ENCODE measurements at regions not wholly inside any gene's neighbourhood (a gene's known extent, or its start where the extent isn't known, plus 50 kb on each side); places are given as distances from the start of the nearest gene placed in this dataset.
"Not testable (repeated sequence)": the region's sequence is repeated elsewhere in the genome, so short reads cannot be mapped to it uniquely, and the experiment has no call there.

- TF ChIP-seq CTCF (conservative IDR thresholded peaks at IDR 0.05; ENCODE audit: low read depth in 2 of 2); ZNF114 (CRISPR knock-in tag; IDR thresholded peaks at IDR 0.05); EZH2 (IDR thresholded peaks at IDR 0.05; ENCODE audit: low read depth, unreplicated experiment); REST (IDR thresholded peaks at IDR 0.05; ENCODE audit: unreplicated experiment); POLR2AphosphoS5 (IDR thresholded peaks at IDR 0.05; ENCODE audit: low read depth); EZH2phosphoT487 (IDR thresholded peaks at IDR 0.05; ENCODE audit: unreplicated experiment): not testable (repeated sequence)
Measured at GRCh38 chr2:145745387-145745721, 1225.4 kb upstream of the ZEB2 start.

Measured in GM23338 (cell line).